H1 (cell line): ENCODE measurements at regions not wholly inside any gene's neighbourhood (a gene's known extent, or its start where the extent isn't known, plus 50 kb on each side); places are given as distances from the start of the nearest gene placed in this dataset. TPM values are rescaled to one million over a fixed set of nuclear protein-coding genes. Genes with fewer than 3 reads are reported as not detected.

Source experiments
- microRNA counts: library from miRNA; unstranded; fragments of <30 nt; microRNA quantifications from one replicate; lab custom pipeline; 2015
- microRNA-seq, 2 experiments: library from miRNA; unstranded; fragments of <30 nt; microRNA quantifications; one replicate each; pipeline versions ENCODE4 to v1.2.0, GENCODE V29; 2016 to 2020; ENCODE audit warnings: borderline microRNAs expressed in 2 of 2, borderline number of aligned reads in 2 of 2, borderline replicate concordance in 1 of 2
- small RNA-seq: library from polyadenylated mRNA; stranded (forward); fragments of <200 nt; extraction: miRNeasy Mini kit (QIAGEN cat#:217004); gene quantifications from one replicate; pipeline ENCODE3, GENCODE V24; 2013; ENCODE audit not compliant: insufficient read depth

MicroRNA genes in the stretch of these regions (microRNA counts, 767-probe panel; counts per million panel counts)
- microRNA hsa-miR-2054 (lab: Ali Mortazavi, UCI), result 879 counts per million, percentile 95 among the panel's probes with 10 or more counts

Small RNAs in the stretch of these regions (microRNA-seq; reads per million reads assigned to microRNA genes)
- 0 reads per million in 2 experiments for gene MIR2054

Small RNAs in the stretch of these regions (small RNA-seq; reads per million reads assigned to genes)
- gene RF00019, result not detected
